DOHH2 (cell line): ENCODE measurements at regions not wholly inside any gene's neighbourhood (a gene's known extent, or its start where the extent isn't known, plus 50 kb on each side); places are given as distances from the start of the nearest gene placed in this dataset.

ENCODE experiments used
- H3F3A ChIP-seq: fragments of 200-600 bp; sonication (generic), shearing (Covaris generic); 2 replicates; pipeline ENCODE4 v1.6.0; 2016; ENCODE audit warnings: antibody characterized with exemption, mild to moderate bottlenecking; ENCODE audit not compliant: control insufficient read depth, insufficient read depth
- H3K27ac ChIP-seq: fragments of 200-600 bp; sonication (generic); 2 replicates; pipeline ENCODE4 v1.5.1; 2014; ENCODE audit warnings: low read depth, mild to moderate bottlenecking, low read length, moderate library complexity
- H3K27me3 ChIP-seq: fragments of 200-600 bp; sonication (generic); 2 replicates; pipeline ENCODE4 v1.6.1; 2014; ENCODE audit warnings: mild to moderate bottlenecking, low read length, mixed read lengths; ENCODE audit not compliant: control insufficient read depth
- H3K36me3 ChIP-seq: fragments of 200-600 bp; sonication (generic); 2 replicates; pipeline ENCODE4 v1.6.1; 2014; ENCODE audit warnings: mild to moderate bottlenecking, low read length, moderate library complexity, mixed read lengths; ENCODE audit not compliant: control insufficient read depth
- H3K4me1 ChIP-seq: fragments of 200-600 bp; sonication (generic); 2 replicates; pipeline ENCODE4 v1.6.1; 2014; ENCODE audit warnings: mild to moderate bottlenecking, low read length, mixed read lengths; ENCODE audit not compliant: control insufficient read depth
- H3K4me2 ChIP-seq: fragments of 200-600 bp; sonication (generic); 2 replicates; pipeline ENCODE4 v1.6.0; 2014; ENCODE audit warnings: mild to moderate bottlenecking, low read length, moderate library complexity
- H3K4me3 ChIP-seq: fragments of 200-600 bp; sonication (generic); 2 replicates; pipeline ENCODE4 v1.5.1; 2014; ENCODE audit warnings: mild to moderate bottlenecking, low read length, mixed read lengths
- H3K79me2 ChIP-seq: fragments of 200-600 bp; sonication (generic); 2 replicates; pipeline ENCODE4 v1.6.1; 2014; ENCODE audit warnings: mild to moderate bottlenecking, low read length, mixed read lengths; ENCODE audit not compliant: control insufficient read depth
- H3K9me2 ChIP-seq: fragments of 200-600 bp; sonication (generic); replicated peaks from 2 replicates; pipeline ENCODE4 v1.6.1; 2014; ENCODE audit warnings: mild to moderate bottlenecking, low read length, mixed read lengths; ENCODE audit not compliant: control insufficient read depth
- H3K9me3 ChIP-seq: fragments of 200-600 bp; sonication (generic); 2 replicates; pipeline ENCODE4 v1.6.1; 2014; ENCODE audit warnings: antibody characterized with exemption, low read length, mixed read lengths; ENCODE audit not compliant: control insufficient read depth, insufficient read depth
- H4K20me1 ChIP-seq: fragments of 200-600 bp; sonication (generic); 2 replicates; pipeline ENCODE4 v1.6.0; 2014; ENCODE audit warnings: low read depth, mild to moderate bottlenecking, antibody characterized with exemption, low read length, moderate library complexity; ENCODE audit not compliant: control insufficient read depth, insufficient read depth
- EZH2phosphoT487 ChIP-seq: fragments of 200-600 bp; sonication (generic); IDR thresholded peaks from 2 replicates; pipeline ENCODE4 v1.6.1; 2017; ENCODE audit warnings: borderline replicate concordance, mild to moderate bottlenecking, antibody characterized with exemption, low read length, moderate library complexity, mixed read lengths
- TF ChIP-seq, protein P1 (sequence below): fragments of 200-600 bp; sonication (generic); IDR thresholded peaks from one replicate; pipeline ENCODE4 v1.5.1; 2014; ENCODE audit warnings: antibody characterized with exemption, mild to moderate bottlenecking, low read depth, low read length; ENCODE audit not compliant: poor library complexity, severe bottlenecking

DNA sequence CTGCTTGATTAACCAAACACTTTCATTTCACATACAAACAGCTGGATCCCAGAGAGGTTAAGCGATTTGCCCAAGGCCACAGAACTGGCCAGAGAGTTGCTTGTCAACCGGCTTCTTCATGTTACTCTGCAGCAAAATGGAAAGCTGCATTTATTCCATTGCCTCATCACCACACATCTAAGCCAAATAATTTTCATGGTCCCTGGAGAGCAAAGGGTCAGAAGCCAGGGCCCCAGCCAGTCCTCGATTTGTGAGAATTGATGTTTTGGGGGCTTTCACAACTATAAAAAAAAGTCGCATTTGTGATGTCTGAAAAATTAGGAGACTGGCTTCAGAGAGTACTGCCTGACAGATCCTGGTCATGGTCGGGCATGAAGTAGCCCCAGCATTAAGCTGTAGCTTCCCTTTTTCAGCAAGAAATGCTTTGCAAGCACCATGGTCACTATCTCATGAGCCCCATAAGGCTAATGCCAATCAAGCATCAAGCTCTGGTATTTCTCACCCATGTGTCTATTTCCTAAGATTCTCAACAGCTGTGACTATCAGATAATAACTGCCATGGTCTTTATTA lies 95.8 kb downstream of the BANF2 start:
- Histone ChIP-seq H3K27ac (no peak overlapping the region), H3K79me2 (no peaks in the 10 kb centered on the region), H3K9me3 (0 out of 2 replicates have a peak, but pooled peaks cover 3% of the 10 kb centered on the region), H3K36me3 (no peaks in the 10 kb centered on the region), H3K4me3 (no peak overlapping the region), H3F3A (no peaks in the 10 kb centered on the region), H3K4me1 (no peaks in the 10 kb centered on the region), H3K27me3 (0 out of 2 replicates have a peak, but pooled peaks cover 4% of the 10 kb centered on the region), H3K9me2 (no peaks in the 10 kb centered on the region), H3K4me2 (no peak overlapping the region), H4K20me1 (no peaks in the 10 kb centered on the region)
- TF ChIP-seq EZH2phosphoT487: no peak
- TF ChIP-seq, protein P1, sequence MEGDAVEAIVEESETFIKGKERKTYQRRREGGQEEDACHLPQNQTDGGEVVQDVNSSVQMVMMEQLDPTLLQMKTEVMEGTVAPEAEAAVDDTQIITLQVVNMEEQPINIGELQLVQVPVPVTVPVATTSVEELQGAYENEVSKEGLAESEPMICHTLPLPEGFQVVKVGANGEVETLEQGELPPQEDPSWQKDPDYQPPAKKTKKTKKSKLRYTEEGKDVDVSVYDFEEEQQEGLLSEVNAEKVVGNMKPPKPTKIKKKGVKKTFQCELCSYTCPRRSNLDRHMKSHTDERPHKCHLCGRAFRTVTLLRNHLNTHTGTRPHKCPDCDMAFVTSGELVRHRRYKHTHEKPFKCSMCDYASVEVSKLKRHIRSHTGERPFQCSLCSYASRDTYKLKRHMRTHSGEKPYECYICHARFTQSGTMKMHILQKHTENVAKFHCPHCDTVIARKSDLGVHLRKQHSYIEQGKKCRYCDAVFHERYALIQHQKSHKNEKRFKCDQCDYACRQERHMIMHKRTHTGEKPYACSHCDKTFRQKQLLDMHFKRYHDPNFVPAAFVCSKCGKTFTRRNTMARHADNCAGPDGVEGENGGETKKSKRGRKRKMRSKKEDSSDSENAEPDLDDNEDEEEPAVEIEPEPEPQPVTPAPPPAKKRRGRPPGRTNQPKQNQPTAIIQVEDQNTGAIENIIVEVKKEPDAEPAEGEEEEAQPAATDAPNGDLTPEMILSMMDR: no peak

DNA sequence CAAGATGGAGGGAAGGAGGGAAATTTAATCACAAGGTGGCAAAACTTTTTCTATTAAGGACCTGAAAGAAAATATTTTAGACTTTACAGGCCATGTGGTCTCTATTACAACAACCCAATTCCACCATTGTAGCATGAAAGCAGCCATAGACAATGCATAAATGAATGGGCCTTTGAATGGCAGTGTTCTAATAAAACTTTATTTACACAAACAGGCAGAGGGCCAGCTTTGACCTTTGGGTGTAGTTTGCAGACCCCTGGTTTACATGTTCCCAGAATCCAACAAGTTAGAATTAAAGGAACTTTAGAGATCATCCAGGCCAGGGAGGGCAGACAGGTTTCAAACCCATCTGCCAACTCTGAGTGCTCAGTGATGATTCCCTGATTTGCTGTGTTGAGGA lies 95.2 kb downstream of the BANF2 start:
- peaks cover 4% of the 10 kb centered on the region; the same call in 1 of the 2 replicates for H3K27me3 ChIP-seq
- H4K20me1 ChIP-seq: no peaks in the 10 kb centered on the region
- no peak overlapping the region for H3K27ac ChIP-seq
- no peaks in the 10 kb centered on the region for H3K9me2 ChIP-seq
- TF ChIP-seq EZH2phosphoT487: no peak
- TF ChIP-seq, protein P1: no peak
- H3K9me3 ChIP-seq: 0 out of 2 replicates have a peak, but pooled peaks cover 3% of the 10 kb centered on the region
- no peaks in the 10 kb centered on the region for H3K36me3 ChIP-seq
- no peak overlapping the region for H3K4me2 ChIP-seq
- H3K79me2 ChIP-seq: no peaks in the 10 kb centered on the region
- H3K4me1 ChIP-seq: no peaks in the 10 kb centered on the region
- H3K4me3 ChIP-seq: no peak overlapping the region
- H3F3A ChIP-seq: no peaks in the 10 kb centered on the region

DNA sequence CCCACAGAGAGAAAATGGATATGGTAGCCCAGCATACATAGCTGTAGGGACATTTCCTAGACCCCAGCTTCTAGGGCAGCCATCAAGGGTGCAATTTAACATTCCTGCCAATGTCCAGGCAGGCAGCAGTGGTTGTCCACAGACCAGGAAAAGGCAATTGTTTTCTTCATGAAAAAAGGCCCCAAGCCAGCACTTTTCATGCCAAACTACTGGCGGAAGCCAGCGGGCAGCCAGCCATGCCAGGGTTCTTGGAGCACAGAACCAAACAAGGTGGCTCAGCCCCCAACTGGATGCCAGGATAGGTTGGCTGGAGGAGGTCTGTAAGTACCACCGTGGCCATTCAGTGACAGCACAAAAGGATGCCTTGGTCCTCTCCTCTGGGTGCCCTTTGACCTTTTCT lies 94.6 kb downstream of the BANF2 start:
- Histone ChIP-seq H3K4me1 (no peaks in the 10 kb centered on the region), H4K20me1 (no peaks in the 10 kb centered on the region), H3K4me2 (no peak overlapping the region), H3K36me3 (no peaks in the 10 kb centered on the region), H3F3A (no peaks in the 10 kb centered on the region), H3K9me2 (no peaks in the 10 kb centered on the region), H3K9me3 (0 out of 2 replicates have a peak, but pooled peaks cover 3% of the 10 kb centered on the region), H3K27me3 (peaks cover 4% of the 10 kb centered on the region; the same call in 1 of the 2 replicates), H3K27ac (no peak overlapping the region), H3K79me2 (no peaks in the 10 kb centered on the region), H3K4me3 (no peak overlapping the region)
- TF ChIP-seq EZH2phosphoT487: no peak
- TF ChIP-seq, protein P1: no peak
